ENCODE measurements at regions not wholly inside any gene's neighbourhood (a gene's known extent, or its start where the extent isn't known, plus 50 kb on each side); places are given as distances from the start of the nearest gene placed in this dataset.

GRCh38 chr4:163991298-163991865, 496.9 kb downstream of the TMA16 start:
- H3K4me3 ChIP-seq (ENCODE audit: low read depth, low read length), result no peak overlapping the region
- ChIA-PET CTCF (no interaction called here), POLR2A (no interaction called here)
- no peak for DNase-seq (ENCODE audit: low read depth, low spot score)
- no peak for TF ChIP-seq CTCF (IDR thresholded peaks at IDR 0.05; ENCODE audit: insufficient read depth, low read length, missing control alignments)

GRCh38 chr4:164009435-164009834, 514.9 kb downstream of the TMA16 start:
- POLR2A ChIA-PET, result no interaction called here
- H3K4me3 ChIP-seq (ENCODE audit: low read depth, low read length), result no peak overlapping the region
- no peak for TF ChIP-seq CTCF (IDR thresholded peaks at IDR 0.05; ENCODE audit: insufficient read depth, low read length, missing control alignments)
- CTCF ChIA-PET, result no interaction called here
- DNase-seq (ENCODE audit: low read depth, low spot score), result no peak

- no peak for TF ChIP-seq CTCF (IDR thresholded peaks at IDR 0.05; ENCODE audit: insufficient read depth, low read length, missing control alignments)
- no peak overlapping the region for H3K4me3 ChIP-seq (ENCODE audit: low read depth, low read length)
- POLR2A ChIA-PET, result interaction anchor here (0.6 kb wide), 1 partner anchor 1541 kb away, joined by 3 read pairs; no protein-coding TSS in a partner anchor
- CTCF ChIA-PET, result no interaction called here
- DNase-seq (ENCODE audit: low read depth, low spot score), result no peak
These were observed 517.3 kb downstream of the TMA16 start for GRCh38 chr4:164011791-164012190.

- no peak for TF ChIP-seq CTCF (IDR thresholded peaks at IDR 0.05; ENCODE audit: insufficient read depth, low read length, missing control alignments)
- H3K4me3 ChIP-seq (ENCODE audit: low read depth, low read length), result no peak overlapping the region
- POLR2A ChIA-PET, result interaction anchor here (0.6 kb wide), 1 partner anchor 1542 kb away, joined by 3 read pairs; no protein-coding TSS in a partner anchor
- CTCF ChIA-PET, result no interaction called here
- no peak for DNase-seq (ENCODE audit: low read depth, low spot score)
These were observed 518.0 kb downstream of the TMA16 start for GRCh38 chr4:164012396-164013027.

- H3K4me3 ChIP-seq (ENCODE audit: low read depth, low read length), result no peak overlapping the region
- ChIA-PET CTCF (no interaction called here), POLR2A (no interaction called here)
- DNase-seq (ENCODE audit: low read depth, low spot score), result no peak
- TF ChIP-seq CTCF (IDR thresholded peaks at IDR 0.05; ENCODE audit: insufficient read depth, low read length, missing control alignments), result no peak
These were observed 527.5 kb downstream of the TMA16 start for GRCh38 chr4:164021947-164022346.

- DNase-seq (ENCODE audit: low read depth, low spot score), result no peak
- ChIA-PET CTCF (no interaction called here), POLR2A (no interaction called here)
- no peak overlapping the region for H3K4me3 ChIP-seq (ENCODE audit: low read depth, low read length)
- no peak for TF ChIP-seq CTCF (IDR thresholded peaks at IDR 0.05; ENCODE audit: insufficient read depth, low read length, missing control alignments)
These were observed 528.7 kb downstream of the TMA16 start for GRCh38 chr4:164023214-164023613.

Measured in AG04449 (cell line).